Activated CD8-positive, alpha-beta memory T cell treated with anti-CD3 and anti-CD28 coated beads, Interleukin-2, amount 50 U/mL, for 48 hours (primary cell): ENCODE measurements at regions not wholly inside any gene's neighbourhood (a gene's known extent, or its start where the extent isn't known, plus 50 kb on each side); places are given as distances from the start of the nearest gene placed in this dataset.
"Not testable (repeated sequence)": the region's sequence is repeated elsewhere in the genome, so short reads cannot be mapped to it uniquely, and the experiment has no call there.

Source experiments
- DNase-seq: peaks from one replicate; pipeline ENCODE4 v3.0.0-alpha.2; 2020

- DNase-seq: no peak
Observed at GRCh38 chr17:37859451-37859850, 64.8 kb upstream of the TBC1D3K start.

GRCh38 chr17:37858391-37858790, 65.8 kb upstream of the TBC1D3K start:
- not testable (repeated sequence) for DNase-seq

GRCh38 chr17:37856245-37856644, 68.0 kb upstream of the TBC1D3K start:
- DNase-seq: no peak

- no peak for DNase-seq
Observed at GRCh38 chr17:37849617-37849972, 74.6 kb upstream of the TBC1D3K start.

- DNase-seq: no peak
Observed at GRCh38 chr17:37848690-37849616, 75.3 kb upstream of the TBC1D3K start.

- no peak for DNase-seq
Observed at GRCh38 chr17:37847811-37848331, 76.3 kb upstream of the TBC1D3K start.

GRCh38 chr17:37847102-37847501, 77.1 kb upstream of the TBC1D3K start:
- DNase-seq: no peak

- no peak for DNase-seq
Observed at GRCh38 chr17:37844977-37845293, 79.3 kb upstream of the TBC1D3K start.

GRCh38 chr17:37844158-37844976, 79.8 kb upstream of the TBC1D3K start:
- DNase-seq: peak; percentile 80

GRCh38 chr17:37842401-37842800, 81.8 kb upstream of the TBC1D3K start:
- no peak for DNase-seq

GRCh38 chr17:37841232-37841631, 83.0 kb upstream of the TBC1D3K start:
- no peak for DNase-seq

GRCh38 chr17:37840576-37840975, 83.6 kb upstream of the TBC1D3K start:
- no peak for DNase-seq

- DNase-seq: no peak
Observed at GRCh38 chr17:37839196-37839978, 84.8 kb upstream of the TBC1D3K start.

- no peak for DNase-seq
Observed at GRCh38 chr17:37838276-37838675, 85.9 kb upstream of the TBC1D3K start.

GRCh38 chr17:37836593-37836992, 87.6 kb upstream of the TBC1D3K start:
- no peak for DNase-seq

- no peak for DNase-seq
Observed at GRCh38 chr17:37834168-37834567, 89.3 kb upstream of the HNF1B start.

GRCh38 chr17:37833237-37833859, 88.5 kb upstream of the HNF1B start:
- DNase-seq: no peak

GRCh38 chr17:37831986-37832385, 87.1 kb upstream of the HNF1B start:
- no peak for DNase-seq

- DNase-seq: no peak
Observed at GRCh38 chr17:37831492-37831891, 86.6 kb upstream of the HNF1B start.

GRCh38 chr17:37830151-37830993, 85.5 kb upstream of the HNF1B start:
- no peak for DNase-seq

GRCh38 chr17:37829592-37830123, 84.8 kb upstream of the HNF1B start:
- no peak for DNase-seq
